Omental fat pad (tissue), 3 donors: ENCODE measurements at regions not wholly inside any gene's neighbourhood (a gene's known extent, or its start where the extent isn't known, plus 50 kb on each side); places are given as distances from the start of the nearest gene placed in this dataset.

Experiments used
- ATAC-seq: fragments of 150-250 bp; one replicate; pipeline ENCODE4 v1.9.1; 2016; ENCODE audit warnings: mild to moderate bottlenecking, moderate library complexity; ENCODE audit not compliant: low FRiP score
- DNase-seq: peaks from one replicate; pipeline ENCODE4 v3.0.0-alpha.2; 2019; ENCODE audit warnings: low spot score
- TF ChIP-seq, protein P1 (sequence below), 3 donors: fragments of 450-650 bp; IDR thresholded peaks; one replicate each; pipeline ENCODE4 v1.5.1; 2016 to 2017; ENCODE audit warnings: antibody characterized with exemption in 3 of 3, mild to moderate bottlenecking in 3 of 3, moderate library complexity in 2 of 3

DNA sequence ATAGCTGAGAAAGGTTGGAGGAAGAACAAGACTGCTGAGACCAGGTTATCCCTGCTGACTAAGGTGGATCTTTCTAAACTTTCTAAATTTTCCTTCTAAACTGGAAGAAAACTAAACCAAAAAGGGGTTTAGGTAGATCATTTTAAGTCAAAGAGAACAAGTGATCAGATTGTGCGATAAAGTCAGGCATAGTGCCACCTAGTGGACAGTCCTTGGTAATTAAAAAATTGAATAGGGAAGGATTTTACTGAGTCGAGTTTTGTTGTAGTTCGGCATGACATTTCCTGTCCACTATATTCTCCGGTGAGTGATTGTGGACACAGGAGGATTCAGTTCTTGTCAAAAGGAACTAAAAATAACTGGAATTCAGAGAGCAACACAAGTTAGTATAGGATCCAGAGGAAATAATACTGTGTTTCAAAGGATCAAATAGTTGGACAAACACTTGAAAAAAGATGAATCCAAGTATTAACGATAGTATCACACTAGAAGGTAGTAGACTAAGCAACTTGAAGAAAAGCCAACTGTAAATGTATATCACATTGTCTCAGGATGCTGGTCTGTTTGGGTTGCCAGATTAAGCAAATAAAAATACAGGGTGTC is 1236.4 kb downstream of the FAM181B start:
- ATAC-seq, result no peak
- DNase-seq, result no peak
- TF ChIP-seq, protein P1, sequence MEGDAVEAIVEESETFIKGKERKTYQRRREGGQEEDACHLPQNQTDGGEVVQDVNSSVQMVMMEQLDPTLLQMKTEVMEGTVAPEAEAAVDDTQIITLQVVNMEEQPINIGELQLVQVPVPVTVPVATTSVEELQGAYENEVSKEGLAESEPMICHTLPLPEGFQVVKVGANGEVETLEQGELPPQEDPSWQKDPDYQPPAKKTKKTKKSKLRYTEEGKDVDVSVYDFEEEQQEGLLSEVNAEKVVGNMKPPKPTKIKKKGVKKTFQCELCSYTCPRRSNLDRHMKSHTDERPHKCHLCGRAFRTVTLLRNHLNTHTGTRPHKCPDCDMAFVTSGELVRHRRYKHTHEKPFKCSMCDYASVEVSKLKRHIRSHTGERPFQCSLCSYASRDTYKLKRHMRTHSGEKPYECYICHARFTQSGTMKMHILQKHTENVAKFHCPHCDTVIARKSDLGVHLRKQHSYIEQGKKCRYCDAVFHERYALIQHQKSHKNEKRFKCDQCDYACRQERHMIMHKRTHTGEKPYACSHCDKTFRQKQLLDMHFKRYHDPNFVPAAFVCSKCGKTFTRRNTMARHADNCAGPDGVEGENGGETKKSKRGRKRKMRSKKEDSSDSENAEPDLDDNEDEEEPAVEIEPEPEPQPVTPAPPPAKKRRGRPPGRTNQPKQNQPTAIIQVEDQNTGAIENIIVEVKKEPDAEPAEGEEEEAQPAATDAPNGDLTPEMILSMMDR (IDR thresholded peaks at IDR 0.05), result no peak

DNA sequence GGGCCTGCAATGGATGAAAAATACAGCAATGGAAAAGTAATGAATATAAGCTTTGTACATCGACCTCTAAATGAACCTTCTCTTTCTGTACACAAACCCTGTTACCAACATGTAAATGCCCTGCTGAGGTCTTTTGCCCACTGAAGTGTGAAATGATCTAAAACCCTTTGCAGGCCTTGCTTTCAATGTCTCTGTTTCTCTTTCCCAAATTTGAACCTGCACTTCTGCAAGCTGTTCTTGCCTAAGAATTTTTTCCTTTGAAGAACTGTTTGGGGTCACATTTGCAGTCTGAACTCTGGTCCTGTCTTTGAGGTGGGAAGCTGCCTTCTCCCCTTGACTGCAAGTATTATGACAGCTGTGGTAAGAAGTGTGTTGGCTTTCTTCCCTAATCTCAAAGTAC is 1237.1 kb downstream of the FAM181B start:
- DNase-seq (no peak), ATAC-seq (no peak)
- TF ChIP-seq, protein P1 (IDR thresholded peaks at IDR 0.05), result no peak

DNA sequence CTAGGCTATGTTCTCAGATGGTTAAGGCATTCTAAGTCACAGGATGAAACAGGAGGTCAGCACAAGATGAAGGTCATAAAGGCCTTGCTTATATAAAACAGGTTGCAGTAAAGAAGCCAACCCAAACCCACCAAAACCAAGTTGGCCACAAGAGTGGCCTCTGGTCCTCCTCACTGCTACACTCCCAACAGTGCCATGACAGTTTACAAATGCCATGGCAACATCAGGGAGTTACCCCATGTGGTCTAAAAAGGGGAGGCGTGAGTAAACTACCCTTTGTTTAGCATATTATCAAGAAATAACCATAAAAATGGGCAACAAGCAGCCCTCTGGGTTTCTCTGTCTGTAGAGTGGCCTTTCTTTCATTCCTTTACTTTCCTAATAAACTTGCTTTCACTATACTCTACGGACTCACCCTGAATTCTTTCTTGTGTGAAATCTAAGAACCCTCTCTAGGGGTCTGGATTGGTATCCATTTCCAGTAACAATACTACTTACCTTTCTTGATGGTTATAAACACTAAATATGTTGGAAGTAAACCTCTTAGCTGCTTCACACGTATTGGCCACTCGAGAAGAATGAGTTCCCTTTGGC is 1237.9 kb downstream of the FAM181B start:
- no peak for DNase-seq
- TF ChIP-seq, protein P1 (IDR thresholded peaks at IDR 0.05), result no peak
- no peak for ATAC-seq

DNA sequence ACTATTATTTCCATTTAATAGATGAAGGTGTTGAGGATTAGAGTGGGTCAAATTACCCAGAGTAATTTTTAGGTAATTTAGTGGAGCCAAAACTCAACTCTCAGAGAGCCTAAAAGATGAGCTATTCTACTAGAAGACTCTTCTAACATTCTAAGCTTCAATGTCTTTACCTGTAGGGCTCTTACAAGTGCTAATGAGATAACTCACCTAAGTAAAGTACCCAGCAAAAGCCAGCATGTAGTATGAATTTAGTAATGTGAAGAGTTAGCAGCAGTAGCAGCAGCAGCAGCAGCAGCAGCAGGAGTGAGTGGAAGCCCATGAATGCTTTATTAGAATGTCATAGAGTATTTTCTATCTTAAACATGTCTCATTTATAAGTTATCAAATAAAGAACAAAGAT is 1239.2 kb downstream of the FAM181B start:
- TF ChIP-seq, protein P1 (IDR thresholded peaks at IDR 0.05), result no peak
- ATAC-seq (no peak), DNase-seq (no peak)

DNA sequence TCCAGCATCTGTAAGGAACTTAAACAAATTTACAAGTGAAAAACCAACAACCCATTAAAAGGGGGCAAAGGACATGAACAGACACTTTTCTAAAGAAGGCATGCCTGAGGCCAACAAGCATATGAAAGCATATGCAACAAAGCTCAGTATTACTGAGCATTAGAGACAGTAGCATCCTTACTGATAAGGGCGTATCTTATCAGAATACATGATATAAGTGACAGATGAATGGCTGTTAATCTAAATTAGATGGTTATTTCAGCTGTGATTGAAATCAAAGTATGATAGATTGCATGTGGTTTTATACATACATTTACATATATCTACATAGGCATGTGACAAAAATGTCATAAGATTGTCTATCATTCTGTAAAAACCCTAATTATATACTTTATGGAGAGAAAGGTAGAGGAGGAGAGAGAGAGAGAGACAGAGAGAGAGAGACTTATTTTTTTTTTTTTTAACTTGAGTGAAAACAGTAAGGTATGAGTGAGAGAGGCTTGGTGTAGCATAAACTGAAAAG is 1240.7 kb downstream of the FAM181B start:
- no peak for DNase-seq
- TF ChIP-seq, protein P1 (IDR thresholded peaks at IDR 0.05), result no peak
- no peak for ATAC-seq

DNA sequence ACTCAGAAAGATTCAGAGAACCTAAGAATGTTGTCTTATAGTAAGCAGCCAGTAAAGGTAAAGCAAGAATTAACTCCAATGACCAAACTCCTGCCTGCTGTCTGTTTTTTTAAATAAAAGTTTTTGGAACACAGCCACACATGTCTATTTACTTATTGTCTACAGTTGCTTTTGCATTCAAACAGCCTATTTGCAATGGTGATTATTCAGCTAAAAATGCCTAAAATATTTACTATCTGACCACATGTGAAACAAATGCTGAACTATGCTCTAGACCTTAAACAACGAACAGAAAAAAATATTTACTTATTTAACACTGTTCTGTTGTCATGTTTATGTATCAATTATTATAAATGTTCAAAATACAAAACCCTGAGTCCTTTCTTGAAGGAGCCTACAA is 1246.6 kb downstream of the FAM181B start:
- no peak for DNase-seq
- TF ChIP-seq, protein P1 (IDR thresholded peaks at IDR 0.05), result no peak
- no peak for ATAC-seq

DNA sequence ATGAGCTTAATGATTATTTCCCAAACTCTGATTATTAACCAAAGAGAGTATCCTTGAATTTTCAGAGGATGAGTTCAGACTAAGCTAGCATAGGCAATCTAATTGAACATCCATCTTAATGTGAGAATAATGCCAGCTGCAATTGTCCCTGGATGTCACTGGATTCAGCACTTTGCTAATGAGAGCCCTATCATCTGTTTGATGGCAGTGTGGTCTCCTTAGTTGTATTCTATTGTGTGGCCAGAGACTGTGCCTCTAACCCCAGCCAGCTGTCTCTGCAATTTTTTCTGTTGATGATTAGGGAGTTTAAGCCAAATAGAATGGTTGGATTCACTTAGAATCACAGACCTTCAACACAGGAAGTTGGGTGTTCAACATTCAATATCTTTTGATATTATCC is 1249.5 kb downstream of the FAM181B start:
- no peak for ATAC-seq
- TF ChIP-seq, protein P1 (IDR thresholded peaks at IDR 0.05), result no peak
- no peak for DNase-seq
